H1 (cell line): ENCODE measurements at regions not wholly inside any gene's neighbourhood (a gene's known extent, or its start where the extent isn't known, plus 50 kb on each side); places are given as distances from the start of the nearest gene placed in this dataset.

ENCODE experiments used
- CTCF ChIA-PET: fragments of 300-600 bp; sonication (Branson Sonifier 250); formaldehyde crosslinking; loops from one replicate; lab custom pipeline; 2021; ENCODE audit not compliant: partially characterized antibody; lab: Charles Lee
- POLR2A ChIA-PET: fragments of 300-600 bp; sonication (Branson Sonifier 250); formaldehyde crosslinking; loops from one replicate; lab custom pipeline; 2021; ENCODE audit warnings: inconsistent platforms; ENCODE audit not compliant: partially characterized antibody; lab: Charles Lee
- DNase-seq, 2 experiments: peaks; one replicate each; pipeline versions ENCODE4 v3.0.0 to v3.0.0-alpha.2; 2010 to 2022; ENCODE audit warnings: low spot score in 2 of 2, low read depth in 1 of 2, mixed read lengths in 1 of 2
- FAIRE-seq: peaks from 2 replicates; lab custom pipeline; 2011; peaks lifted over from hg19 to GRCh38; lab: Jason Lieb, UNC
- H2AFZ ChIP-seq: 2 replicates; pipeline ENCODE4 v1.8.1; 2012; ENCODE audit warnings: low read length, inconsistent platforms
- H2AK5ac ChIP-seq: 2 replicates; pipeline ENCODE4 v1.6.1; 2013; ENCODE audit warnings: low read depth, low read length
- H2BK120ac ChIP-seq: replicated peaks from 2 replicates; pipeline ENCODE3; 2013; ENCODE audit warnings: low read depth, low read length, inconsistent platforms
- H2BK12ac ChIP-seq: 2 replicates; pipeline ENCODE4 v1.6.1; 2013; ENCODE audit warnings: low read depth, low read length
- H2BK15ac ChIP-seq: 2 replicates; pipeline ENCODE4 v1.6.1; 2013; ENCODE audit warnings: low read length
- H2BK20ac ChIP-seq: 2 replicates; pipeline ENCODE4 v1.6.1; 2013; ENCODE audit warnings: low read length
- H2BK5ac ChIP-seq: 2 replicates; pipeline ENCODE4 v1.6.1; 2013; ENCODE audit warnings: low read depth, low read length
- H3K14ac ChIP-seq: 2 replicates; pipeline ENCODE4 v1.6.1; 2013; ENCODE audit warnings: inconsistent platforms; ENCODE audit not compliant: insufficient read length
- H3K18ac ChIP-seq: 2 replicates; pipeline ENCODE4 v1.6.1; 2013; ENCODE audit warnings: low read length; ENCODE audit errors: extremely low read depth
- H3K23ac ChIP-seq: 2 replicates; pipeline ENCODE4 v1.6.1; 2013; ENCODE audit warnings: inconsistent platforms; ENCODE audit not compliant: insufficient read length
- H3K23me2 ChIP-seq: 2 replicates; pipeline ENCODE4 v1.6.1; 2013; ENCODE audit warnings: low read depth, low read length
- H3K27ac ChIP-seq: 2 replicates; pipeline ENCODE4 v1.6.1; 2011; ENCODE audit warnings: low read depth, low read length, inconsistent platforms
- H3K27me3 ChIP-seq, 4 experiments: replicated peaks in 1 of 4; 1 replicate in 1 of 4; 2 replicates in 3 of 4; pipeline versions ENCODE4 v1.6.1 to v1.8.1; 2011 to 2013; ENCODE audit warnings: low read length in 3 of 4, mild to moderate bottlenecking in 3 of 4, inconsistent platforms in 2 of 4, mixed read lengths in 2 of 4, moderate library complexity in 1 of 4; ENCODE audit not compliant: control insufficient read depth in 3 of 4, insufficient read depth in 3 of 4; ENCODE audit errors: extremely low read depth in 1 of 4
- H3K36me3 ChIP-seq, 4 experiments: 2 replicates each; pipeline versions ENCODE4 v1.6.1 to v1.8.1; 2011 to 2013; ENCODE audit warnings: mild to moderate bottlenecking in 4 of 4, low read length in 3 of 4, moderate library complexity in 2 of 4, control low read depth in 1 of 4, inconsistent platforms in 1 of 4; ENCODE audit not compliant: insufficient read depth in 4 of 4, control insufficient read depth in 2 of 4
- H3K4ac ChIP-seq: replicated peaks from 2 replicates; pipeline ENCODE3; 2013; ENCODE audit warnings: low read length, low read depth, mixed read lengths, inconsistent platforms; ENCODE audit not compliant: insufficient read length
- H3K4me1 ChIP-seq, 4 experiments: replicated peaks in 1 of 4; 1 replicate in 1 of 4; 2 replicates in 3 of 4; pipeline versions ENCODE4 v1.6.1 to v1.8.1; 2011 to 2013; ENCODE audit warnings: low read length in 3 of 4, inconsistent platforms in 2 of 4, mixed read lengths in 1 of 4; ENCODE audit not compliant: insufficient read depth in 4 of 4, control insufficient read depth in 3 of 4
- H3K4me2 ChIP-seq, 2 experiments: 2 replicates each; pipeline versions ENCODE4 v1.6.1 to v1.8.1; 2011 to 2013; ENCODE audit warnings: low read depth in 2 of 2, low read length in 2 of 2, control low read depth in 1 of 2, inconsistent platforms in 1 of 2, mild to moderate bottlenecking in 1 of 2; ENCODE audit not compliant: insufficient read depth in 1 of 2
- H3K4me3 ChIP-seq, 4 experiments: fragments of 200-600, 300-600 bp in 1 of 4; sonication (generic), shearing (Covaris generic), sonication (Bioruptor Twin) in 1 of 4; 2 replicates each; pipeline versions ENCODE4 v1.5.1 to v1.8.1; 2011 to 2016; ENCODE audit warnings: low read length in 4 of 4, low read depth in 3 of 4, control low read depth in 2 of 4, inconsistent platforms in 2 of 4, mild to moderate bottlenecking in 2 of 4, mixed read lengths in 1 of 4, moderate library complexity in 1 of 4; ENCODE audit not compliant: insufficient read depth in 2 of 4; ENCODE audit errors: extremely low read depth in 1 of 4
- H3K56ac ChIP-seq: replicated peaks from 2 replicates; pipeline ENCODE3; 2013; ENCODE audit warnings: low read depth, mild to moderate bottlenecking, mixed read lengths, low read length, inconsistent platforms; ENCODE audit not compliant: insufficient read length
- H3K79me1 ChIP-seq: 2 replicates; pipeline ENCODE4 v1.6.1; 2013; ENCODE audit warnings: low read depth, low read length, control low read depth
- H3K79me2 ChIP-seq, 2 experiments: 2 replicates each; pipeline versions ENCODE4 v1.6.1 to v1.8.1; 2012 to 2013; ENCODE audit warnings: low read length in 2 of 2, mild to moderate bottlenecking in 2 of 2, inconsistent platforms in 1 of 2; ENCODE audit not compliant: insufficient read depth in 2 of 2, control insufficient read depth in 1 of 2
- H3K9ac ChIP-seq, 4 experiments: replicated peaks in 1 of 4; 1 replicate in 1 of 4; 2 replicates in 3 of 4; pipeline versions ENCODE4 v1.6.1 to v1.8.1; 2011 to 2013; ENCODE audit warnings: low read depth in 3 of 4, low read length in 3 of 4, control low read depth in 2 of 4, mild to moderate bottlenecking in 2 of 4, moderate library complexity in 2 of 4, inconsistent platforms in 1 of 4; ENCODE audit errors: extremely low read depth in 1 of 4
- H3K9me3 ChIP-seq, 2 experiments: 2 replicates each; pipeline versions ENCODE4 v1.6.1 to v1.8.1; 2012 to 2013; ENCODE audit warnings: mild to moderate bottlenecking in 2 of 2, moderate library complexity in 2 of 2, control low read depth in 1 of 2, inconsistent platforms in 1 of 2, low read depth in 1 of 2, low read length in 1 of 2, mixed read lengths in 1 of 2; ENCODE audit not compliant: insufficient read depth in 2 of 2
- H4K20me1 ChIP-seq, 2 experiments: replicated peaks in 1 of 2; 2 replicates each; pipeline versions ENCODE3 to v1.8.1; 2011 to 2013; ENCODE audit warnings: inconsistent platforms in 2 of 2, low read length in 2 of 2, mild to moderate bottlenecking in 1 of 2; ENCODE audit not compliant: insufficient read depth in 2 of 2, control insufficient read depth in 1 of 2
- H4K5ac ChIP-seq: 2 replicates; pipeline ENCODE4 v1.6.1; 2013; ENCODE audit warnings: low read length, low read depth, mixed read lengths, inconsistent platforms; ENCODE audit not compliant: insufficient read length
- H4K8ac ChIP-seq: 2 replicates; pipeline ENCODE4 v1.8.0; 2013; ENCODE audit warnings: mild to moderate bottlenecking, moderate library complexity, low read length, inconsistent platforms; ENCODE audit not compliant: insufficient read depth; ENCODE audit errors: extremely low read depth
- H4K91ac ChIP-seq: replicated peaks from 2 replicates; pipeline ENCODE3; 2013; ENCODE audit warnings: low read length, mixed read lengths, inconsistent platforms; ENCODE audit not compliant: insufficient read length
- CBX5 ChIP-seq: fragments of 300-800, 300-1000 bp; sonication (generic); IDR thresholded peaks from 2 replicates; pipeline ENCODE4 v1.7.1; 2016; ENCODE audit warnings: antibody characterized with exemption, low read length, low read depth
- EGR1 ChIP-seq: IDR thresholded peaks from 2 replicates; pipeline ENCODE4 v1.6.1; 2011; ENCODE audit warnings: low read depth, low read length, borderline replicate concordance
- GTF2F1 ChIP-seq: IDR thresholded peaks from 2 replicates; pipeline ENCODE4 v1.6.1; 2012; ENCODE audit warnings: low read depth, low read length, improper control_type of control experiment, borderline replicate concordance
- JUN ChIP-seq: IDR thresholded peaks from 2 replicates; pipeline ENCODE4 v1.6.1; 2011; ENCODE audit warnings: low read depth, mild to moderate bottlenecking, improper control_type of control experiment, low read length
- KDM5A ChIP-seq: fragments of 200-600 bp; IDR thresholded peaks from 2 replicates; pipeline ENCODE4 v1.7.1; 2012; ENCODE audit warnings: mild to moderate bottlenecking, low read length, inconsistent platforms, mixed read lengths
- RFX5 ChIP-seq: IDR thresholded peaks from 2 replicates; pipeline ENCODE4 v1.6.1; 2011; ENCODE audit warnings: low read depth, low read length, improper control_type of control experiment, borderline replicate concordance
- RXRA ChIP-seq: IDR thresholded peaks from 2 replicates; pipeline ENCODE4 v1.6.1; 2011; ENCODE audit warnings: low read depth, mild to moderate bottlenecking, low read length, moderate library complexity; ENCODE audit not compliant: insufficient read depth
- SUZ12 ChIP-seq: fragments of 200-600 bp; sonication (generic); IDR thresholded peaks from 2 replicates; pipeline ENCODE4 v1.6.1; 2012; ENCODE audit warnings: mild to moderate bottlenecking, inconsistent platforms, low read length, moderate library complexity, mixed read lengths
- TBP ChIP-seq: IDR thresholded peaks from 2 replicates; pipeline ENCODE4 v1.6.1; 2011; ENCODE audit warnings: low read depth, low read length, improper control_type of control experiment

DNA sequence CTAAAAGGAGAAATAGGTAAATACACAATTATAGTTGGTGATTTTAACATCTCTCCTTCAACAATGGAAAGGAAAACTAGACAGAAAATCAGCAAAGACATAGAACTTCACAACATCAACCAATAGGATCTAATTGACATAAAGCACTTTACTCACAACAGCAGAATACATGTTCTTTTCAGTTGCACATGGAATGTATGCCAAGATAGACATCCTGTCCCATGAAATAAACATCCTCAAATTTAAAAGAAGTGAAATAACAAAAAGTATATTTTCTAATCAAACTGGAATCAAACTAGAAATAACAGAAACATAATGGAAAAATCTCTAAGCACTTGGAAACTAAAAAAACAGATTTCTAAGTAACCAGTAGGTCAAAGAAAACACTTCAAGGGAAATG is 296.2 kb upstream of the RGS6 start:
- Histone ChIP-seq H3K9ac (no peak overlapping the region), H3K79me2 (no peaks in the 10 kb centered on the region), H3K4ac (no peak overlapping the region), H2AFZ (no peak overlapping the region), H2BK20ac (no peak overlapping the region), H4K91ac (no peak overlapping the region), H3K36me3 (no peaks in the 10 kb centered on the region), H3K23ac (no peak overlapping the region), H3K23me2 (no peaks in the 10 kb centered on the region), H2BK120ac (no peak overlapping the region), H3K56ac (no peak overlapping the region), H2BK15ac (no peak overlapping the region), H3K79me1 (no peaks in the 10 kb centered on the region), H4K5ac (no peak overlapping the region), H3K27ac (no peak overlapping the region), H3K9me3 (no peaks in the 10 kb centered on the region), H2BK5ac (no peak overlapping the region), H3K27me3 (no peaks in the 10 kb centered on the region), H3K4me2 (no peak overlapping the region), H3K18ac (no peak overlapping the region), H4K8ac (no peak overlapping the region), H2AK5ac (no peak overlapping the region), H2BK12ac (no peak overlapping the region), H3K14ac (no peak overlapping the region), H4K20me1 (no peaks in the 10 kb centered on the region), H3K4me1 (peaks cover 0 to 3% (median 0%) of the 10 kb centered on the region in 4 experiments; a peak in 2 of 7 replicates), H3K4me3 (no peak overlapping the region)
- FAIRE-seq, result no peak
- CTCF ChIA-PET, result interaction anchor here (0.8 to 1.1 kb wide), 2 partner anchors 326 to 528 kb away, joined by 3 read pairs; no protein-coding TSS in a partner anchor
- POLR2A ChIA-PET, result no interaction called here
- DNase-seq, result no peak
- TF ChIP-seq RXRA, result no peak
- no peak for TF ChIP-seq TBP
- no peak for TF ChIP-seq KDM5A
- no peak for TF ChIP-seq GTF2F1
- no peak for TF ChIP-seq CBX5
- TF ChIP-seq SUZ12, result no peak
- TF ChIP-seq JUN, result no peak
- no peak for TF ChIP-seq RFX5
- no peak for TF ChIP-seq EGR1
